K562 (cell line): ENCODE measurements at regions not wholly inside any gene's neighbourhood (a gene's known extent, or its start where the extent isn't known, plus 50 kb on each side); places are given as distances from the start of the nearest gene placed in this dataset.

Experiments
- ATAC-seq: fragments of 200-7000 bp; cut with Tn5 transposase; 3 replicates; pipeline ENCODE4 v1.9.1; 2020; ENCODE audit warnings: moderate library complexity
- BruUV-seq: library from RNA; stranded (reverse); fragments of 400-500 nt; replicated peaks from 2 replicates; lab custom pipeline; 2021; lab: Mats Ljungman, UMichigan
- CTCF ChIA-PET: fragments of 300-600 bp; formaldehyde crosslinking; extraction: SDS; loops from one replicate; lab custom pipeline; 2021; ENCODE audit warnings: low intra/inter-chr PET ratio; lab: Yijun Ruan, JAX
- POLR2A ChIA-PET: fragments of 300-600, 350-650 bp; sonication (Branson Sonifier 250); formaldehyde crosslinking; extraction: SDS; loops from one replicate; lab custom pipeline; 2021; ENCODE audit warnings: antibody characterized with exemption, inconsistent platforms; lab: Yijun Ruan, JAX
- DNase-seq, 4 experiments: peaks; one replicate each; pipeline versions ENCODE4 v3.0.0 to v3.0.0-alpha.2; 2011 to 2018; ENCODE audit warnings: low spot score in 3 of 4, mixed read lengths in 3 of 4; ENCODE audit errors: extremely low read depth in 1 of 4
- FAIRE-seq: peaks from 2 replicates; lab custom pipeline; 2011; peaks lifted over from hg19 to GRCh38; lab: Jason Lieb, UNC
- H2AFZ ChIP-seq: 2 replicates; pipeline ENCODE4 v1.6.0; 2011; ENCODE audit warnings: low read depth, low read length, control low read depth, inconsistent platforms
- H3K27ac ChIP-seq: fragments of 200-600 bp; 3 replicates; pipeline ENCODE4 v1.8.0; 2011; ENCODE audit warnings: low read depth, mild to moderate bottlenecking, control low read depth, inconsistent platforms, low read length, moderate library complexity, mixed read lengths; ENCODE audit errors: extremely low read depth
- H3K27me3 ChIP-seq, 2 experiments: fragments of 300-600 bp in 1 of 2; 2 replicates in 1 of 2; 3 replicates in 1 of 2; pipeline versions ENCODE4 v1.6.0 to v1.8.0; 2011; ENCODE audit warnings: inconsistent platforms in 2 of 2, low read length in 2 of 2, mild to moderate bottlenecking in 1 of 2, mixed read lengths in 1 of 2, moderate library complexity in 1 of 2; ENCODE audit not compliant: control insufficient read depth in 2 of 2, insufficient read depth in 2 of 2
- H3K36me3 ChIP-seq: fragments of 300-600 bp; 3 replicates; pipeline ENCODE4 v1.8.0; 2011; ENCODE audit warnings: mild to moderate bottlenecking, low read length, inconsistent platforms; ENCODE audit not compliant: control insufficient read depth, insufficient read depth
- H3K4me1 ChIP-seq, 2 experiments: fragments of 200-600 bp in 1 of 2; replicated peaks in 1 of 2; 2 replicates in 1 of 2; 3 replicates in 1 of 2; pipeline versions ENCODE4 v1.5.1 to v1.8.0; 2011; ENCODE audit warnings: inconsistent platforms in 2 of 2, low read length in 2 of 2, mild to moderate bottlenecking in 1 of 2, mixed read lengths in 1 of 2, moderate library complexity in 1 of 2; ENCODE audit not compliant: control insufficient read depth in 2 of 2, insufficient read depth in 2 of 2
- H3K4me2 ChIP-seq: 2 replicates; pipeline ENCODE4 v1.6.1; 2011; ENCODE audit warnings: low read length, control low read depth, inconsistent platforms, mixed read lengths; ENCODE audit not compliant: insufficient read depth
- H3K4me3 ChIP-seq: fragments of 200-600 bp; sonication (generic), shearing (Covaris generic); 2 replicates; pipeline ENCODE4 v1.5.1; 2016; ENCODE audit warnings: control low read depth, inconsistent platforms
- H3K79me2 ChIP-seq: fragments of 200-600 bp; 3 replicates; pipeline ENCODE4 v1.8.0; 2011; ENCODE audit warnings: low read length, inconsistent platforms; ENCODE audit not compliant: control insufficient read depth, insufficient read depth
- H3K9ac ChIP-seq, 2 experiments: 2 replicates each; pipeline versions ENCODE4 v1.6.0 to v1.6.1; 2011; ENCODE audit warnings: low read depth in 2 of 2, low read length in 2 of 2, control low read depth in 1 of 2, inconsistent platforms in 1 of 2, mild to moderate bottlenecking in 1 of 2, mixed read lengths in 1 of 2; ENCODE audit not compliant: insufficient read depth in 1 of 2
- H3K9me1 ChIP-seq: one replicate; pipeline ENCODE4 v1.6.0; 2011; ENCODE audit warnings: inconsistent platforms, mild to moderate bottlenecking, low read length, moderate library complexity; ENCODE audit not compliant: control insufficient read depth, insufficient read depth
- H3K9me3 ChIP-seq: replicated peaks from 2 replicates; pipeline ENCODE4 v1.5.1; 2011; ENCODE audit warnings: low read depth, low read length, inconsistent platforms; ENCODE audit not compliant: control insufficient read depth, insufficient read depth
- H4K20me1 ChIP-seq: replicated peaks from 2 replicates; pipeline ENCODE4 v1.6.1; 2011; ENCODE audit warnings: low read length, inconsistent platforms, mixed read lengths; ENCODE audit not compliant: control insufficient read depth, insufficient read depth
- CAMTA2 ChIP-seq: fragments of 250-450 bp; sonication (Bioruptor Pico); conservative IDR thresholded peaks from 2 replicates; pipeline ENCODE4 v1.5.1; 2022
- CHD1 ChIP-seq: fragments of 200-600 bp; sonication (generic); IDR thresholded peaks from one replicate; pipeline ENCODE4 v1.6.1; 2012; ENCODE audit warnings: mild to moderate bottlenecking, moderate library complexity, low read length, inconsistent platforms
- EP400 ChIP-seq: fragments of 450-650 bp; IDR thresholded peaks from 2 replicates; pipeline ENCODE4 v1.6.1; 2017; ENCODE audit warnings: antibody characterized with exemption, mild to moderate bottlenecking, moderate library complexity
- EZH2 ChIP-seq: IDR thresholded peaks from 2 replicates; pipeline ENCODE4 v1.6.1; 2012; ENCODE audit warnings: low read depth, mild to moderate bottlenecking, inconsistent platforms, low read length, borderline replicate concordance
- FOXK1 ChIP-seq: sonication (generic); formaldehyde crosslinking; IDR thresholded peaks from 2 replicates; pipeline ENCODE4 v1.8.0; 2022; ENCODE audit warnings: missing genetic modification reagents, mild to moderate bottlenecking, borderline replicate concordance
- GTF2A2 ChIP-seq: IDR thresholded peaks from 2 replicates; pipeline ENCODE4 v1.6.1; 2016; ENCODE audit warnings: mild to moderate bottlenecking, missing genetic modification characterization, missing compliant biosample characterization
- MBD2 ChIP-seq: sonication (generic); IDR thresholded peaks from 2 replicates; pipeline ENCODE4 v1.6.1; 2016; ENCODE audit warnings: low read depth, borderline replicate concordance
- MEIS2 ChIP-seq: fragments of 450-650 bp; IDR thresholded peaks from 2 replicates; pipeline ENCODE4 v1.6.1; 2014; ENCODE audit warnings: mild to moderate bottlenecking; ENCODE audit not compliant: partially characterized antibody
- PHF20 ChIP-seq: fragments of 450-650 bp; IDR thresholded peaks from 2 replicates; pipeline ENCODE4 v1.6.1; 2018; ENCODE audit not compliant: partially characterized antibody
- PTTG1 ChIP-seq: fragments of 450-650 bp; IDR thresholded peaks from 2 replicates; pipeline ENCODE4 v1.6.1; 2016; ENCODE audit warnings: low read depth, mild to moderate bottlenecking, missing genetic modification characterization, missing compliant biosample characterization
- SNIP1 ChIP-seq: fragments of 450-650 bp; IDR thresholded peaks from 2 replicates; pipeline ENCODE4 v1.7.1; 2017; ENCODE audit warnings: low read depth, mild to moderate bottlenecking
- YBX1 ChIP-seq: fragments of 450-650 bp; IDR thresholded peaks from 2 replicates; pipeline ENCODE4 v1.7.1; 2016; ENCODE audit warnings: mild to moderate bottlenecking
- ZBED1 ChIP-seq: IDR thresholded peaks from 2 replicates; pipeline ENCODE4 v1.6.1; 2014
- ZKSCAN8 ChIP-seq: fragments of 200-800 bp; sonication (Bioruptor generic); IDR thresholded peaks from 2 replicates; pipeline ENCODE4 v1.6.1; 2016; ENCODE audit warnings: missing genetic modification characterization, missing compliant biosample characterization
- ZNF184 ChIP-seq: sonication (generic); formaldehyde crosslinking; IDR thresholded peaks from 2 replicates; pipeline ENCODE4 v1.5.0; 2020; ENCODE audit warnings: missing genetic modification reagents
- WGBS: fragments of 100-300 bp; shearing (Covaris generic); methylation state at CpG from one replicate; pipeline ENCODE4 v1.1.6; 2016; ENCODE audit warnings: low coverage, mixed read lengths; ENCODE audit not compliant: insufficient coverage; ENCODE audit errors: missing lambda C conversion rate; 5-methylcytosine and 5-hydroxymethylcytosine counted together
- in situ Hi-C: fragments of 300-500 bp; cut with MboI; formaldehyde crosslinking; loops from 4 replicates; pipeline ENCODE4 v1.15.0; 2018; ENCODE audit warnings: inconsistent platforms, mixed read lengths
- intact Hi-C: fragments of 100-400 bp; cut with micrococcal nuclease; formaldehyde crosslinking; loops from 2 replicates; pipeline ENCODE4 v1.14.2; 2022
- TF ChIP-seq, protein P1 (sequence below): fragments of 250-450 bp; sonication (Bioruptor Pico); IDR thresholded peaks from 2 replicates; pipeline ENCODE4 v1.4.0; 2020; ENCODE audit warnings: mild to moderate bottlenecking
- TF ChIP-seq, protein P2 (sequence below): sonication (generic); formaldehyde crosslinking; IDR thresholded peaks from 2 replicates; pipeline ENCODE4 v1.9.0; 2022; ENCODE audit warnings: mild to moderate bottlenecking, missing genetic modification reagents
- TF ChIP-seq, protein P3 (sequence below): fragments of 250-450 bp; sonication (Bioruptor Pico); IDR thresholded peaks from 2 replicates; pipeline ENCODE4 v1.9.0; 2021; ENCODE audit warnings: mild to moderate bottlenecking
- TF ChIP-seq, protein P4 (sequence below): fragments of 250-450 bp; sonication (Bioruptor Pico); IDR thresholded peaks from 2 replicates; pipeline ENCODE4 v1.4.0; 2020; ENCODE audit warnings: borderline replicate concordance

DNA sequence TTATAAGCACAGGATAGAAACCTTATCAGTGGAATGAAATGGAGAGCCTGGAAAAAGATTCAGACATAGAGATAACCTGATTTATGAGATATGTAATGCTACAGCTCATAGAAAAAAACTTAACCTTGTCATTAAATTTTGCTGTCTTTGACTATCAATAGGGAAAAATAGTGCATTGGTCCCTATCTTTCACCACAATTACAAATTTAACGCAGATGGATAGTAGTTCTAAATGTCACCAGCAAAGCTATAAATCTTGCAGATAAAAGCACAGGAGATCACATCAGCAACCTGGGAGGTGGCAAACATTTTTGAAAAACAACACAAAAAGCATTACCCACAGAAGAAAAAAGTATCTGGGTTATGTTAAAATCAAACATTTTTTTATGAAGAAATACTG, 831.6 kb downstream of the BRINP3 start:
- no peak for FAIRE-seq
- TF ChIP-seq EZH2 (no peak), MEIS2 (no peak), PTTG1 (tag) (no peak), ZKSCAN8 (CRISPR knock-in tag) (no peak), ZNF184 (no peak), SNIP1 (no peak), YBX1 (no peak), MBD2 (no peak), FOXK1 (CRISPR knock-in tag) (no peak), CHD1 (no peak), EP400 (no peak), CAMTA2 (no peak), PHF20 (no peak), ZBED1 (no peak), GTF2A2 (tag) (no peak)
- TF ChIP-seq, protein P1, sequence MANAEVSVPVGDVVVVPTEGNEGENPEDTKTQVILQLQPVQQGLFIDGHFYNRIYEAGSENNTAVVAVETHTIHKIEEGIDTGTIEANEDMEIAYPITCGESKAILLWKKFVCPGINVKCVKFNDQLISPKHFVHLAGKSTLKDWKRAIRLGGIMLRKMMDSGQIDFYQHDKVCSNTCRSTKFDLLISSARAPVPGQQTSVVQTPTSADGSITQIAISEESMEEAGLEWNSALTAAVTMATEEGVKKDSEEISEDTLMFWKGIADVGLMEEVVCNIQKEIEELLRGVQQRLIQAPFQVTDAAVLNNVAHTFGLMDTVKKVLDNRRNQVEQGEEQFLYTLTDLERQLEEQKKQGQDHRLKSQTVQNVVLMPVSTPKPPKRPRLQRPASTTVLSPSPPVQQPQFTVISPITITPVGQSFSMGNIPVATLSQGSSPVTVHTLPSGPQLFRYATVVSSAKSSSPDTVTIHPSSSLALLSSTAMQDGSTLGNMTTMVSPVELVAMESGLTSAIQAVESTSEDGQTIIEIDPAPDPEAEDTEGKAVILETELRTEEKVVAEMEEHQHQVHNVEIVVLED (CRISPR knock-in tag): no peak
- TF ChIP-seq, protein P2, sequence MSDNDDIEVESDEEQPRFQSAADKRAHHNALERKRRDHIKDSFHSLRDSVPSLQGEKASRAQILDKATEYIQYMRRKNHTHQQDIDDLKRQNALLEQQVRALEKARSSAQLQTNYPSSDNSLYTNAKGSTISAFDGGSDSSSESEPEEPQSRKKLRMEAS (CRISPR knock-in tag): no peak
- TF ChIP-seq, protein P3, sequence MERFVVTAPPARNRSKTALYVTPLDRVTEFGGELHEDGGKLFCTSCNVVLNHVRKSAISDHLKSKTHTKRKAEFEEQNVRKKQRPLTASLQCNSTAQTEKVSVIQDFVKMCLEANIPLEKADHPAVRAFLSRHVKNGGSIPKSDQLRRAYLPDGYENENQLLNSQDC (CRISPR knock-in tag): no peak
- TF ChIP-seq, protein P4, sequence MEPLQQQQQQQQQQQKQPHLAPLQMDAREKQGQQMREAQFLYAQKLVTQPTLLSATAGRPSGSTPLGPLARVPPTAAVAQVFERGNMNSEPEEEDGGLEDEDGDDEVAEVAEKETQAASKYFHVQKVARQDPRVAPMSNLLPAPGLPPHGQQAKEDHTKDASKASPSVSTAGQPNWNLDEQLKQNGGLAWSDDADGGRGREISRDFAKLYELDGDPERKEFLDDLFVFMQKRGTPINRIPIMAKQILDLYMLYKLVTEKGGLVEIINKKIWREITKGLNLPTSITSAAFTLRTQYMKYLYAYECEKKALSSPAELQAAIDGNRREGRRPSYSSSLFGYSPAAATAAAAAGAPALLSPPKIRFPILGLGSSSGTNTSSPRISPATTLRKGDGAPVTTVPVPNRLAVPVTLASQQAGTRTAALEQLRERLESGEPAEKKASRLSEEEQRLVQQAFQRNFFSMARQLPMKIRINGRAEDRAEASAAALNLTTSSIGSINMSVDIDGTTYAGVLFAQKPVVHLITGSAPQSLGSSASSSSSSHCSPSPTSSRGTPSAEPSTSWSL: no peak
- in situ Hi-C loops: no loop called here

More for the DNA sequence above, 831.6 kb downstream of the BRINP3 start:
- Histone ChIP-seq H2AFZ (no peak overlapping the region), H3K27ac (no peak overlapping the region), H4K20me1 (no peaks in the 10 kb centered on the region), H3K4me1 (no peaks in the 10 kb centered on the region), H3K9ac (no peak overlapping the region), H3K36me3 (no peaks in the 10 kb centered on the region), H3K9me1 (no peaks in the 10 kb centered on the region), H3K27me3 (no peaks in the 10 kb centered on the region), H3K9me3 (0 out of 2 replicates have a peak, but pooled peaks cover 2% of the 10 kb centered on the region), H3K79me2 (no peaks in the 10 kb centered on the region), H3K4me3 (no peak overlapping the region), H3K4me2 (no peak overlapping the region)
- ATAC-seq: no peak
- 0% methylated on average over 1 of the region's 1 CpG for WGBS
- POLR2A ChIA-PET: no interaction called here
- no peak for DNase-seq
- no TSS peak for BruUV-seq
- CTCF ChIA-PET: no interaction called here
- intact Hi-C loops: no loop called here
